Right lobe of liver (tissue), 4 donors: ENCODE measurements at regions not wholly inside any gene's neighbourhood (a gene's known extent, or its start where the extent isn't known, plus 50 kb on each side); places are given as distances from the start of the nearest gene placed in this dataset.

Experiments
- CTCF ChIP-seq, 4 donors: fragments of 200-600 bp in 3 of 4; fragments of 450-650 bp in 1 of 4; IDR thresholded peaks; one replicate each; pipeline versions ENCODE4 v1.5.1 to v1.8.0; 2016 to 2022; ENCODE audit warnings: antibody characterized with exemption in 4 of 4, mild to moderate bottlenecking in 2 of 4
- POLR2A ChIP-seq: fragments of 450-650 bp; IDR thresholded peaks from one replicate; pipeline ENCODE4 v1.6.1; 2017; ENCODE audit warnings: antibody characterized with exemption, mild to moderate bottlenecking
- donor health status: DM: no; HTN: no; CAD: no.
- donor health status: DM: no; HTN: no; CAD: no.
- donor health status: DM: no; HTN: yes; CAD: no.

GRCh38 chr2:39567507-39567906 is 98.2 kb upstream of the TMEM178A start:
- TF ChIP-seq CTCF (IDR thresholded peaks at IDR 0.05), result no peak
- TF ChIP-seq POLR2A, result no peak
